OCI-LY7 (cell line): ENCODE measurements at regions not wholly inside any gene's neighbourhood (a gene's known extent, or its start where the extent isn't known, plus 50 kb on each side); places are given as distances from the start of the nearest gene placed in this dataset.

Source experiments
- EZH2phosphoT487 ChIP-seq: fragments of 200-600 bp; sonication (generic); IDR thresholded peaks from 2 replicates; pipeline ENCODE4 v1.6.1; 2018; ENCODE audit warnings: low read depth, borderline replicate concordance, mild to moderate bottlenecking, mixed run types, antibody characterized with exemption, low read length, moderate library complexity, mixed read lengths
- TF ChIP-seq, protein P1 (sequence below): fragments of 200-600 bp; sonication (generic); conservative IDR thresholded peaks from 2 replicates; pipeline ENCODE4 v1.5.1; 2014; ENCODE audit warnings: mild to moderate bottlenecking, antibody characterized with exemption, low read length, moderate library complexity, mixed read lengths

- no peak for TF ChIP-seq EZH2phosphoT487
- TF ChIP-seq, protein P1, sequence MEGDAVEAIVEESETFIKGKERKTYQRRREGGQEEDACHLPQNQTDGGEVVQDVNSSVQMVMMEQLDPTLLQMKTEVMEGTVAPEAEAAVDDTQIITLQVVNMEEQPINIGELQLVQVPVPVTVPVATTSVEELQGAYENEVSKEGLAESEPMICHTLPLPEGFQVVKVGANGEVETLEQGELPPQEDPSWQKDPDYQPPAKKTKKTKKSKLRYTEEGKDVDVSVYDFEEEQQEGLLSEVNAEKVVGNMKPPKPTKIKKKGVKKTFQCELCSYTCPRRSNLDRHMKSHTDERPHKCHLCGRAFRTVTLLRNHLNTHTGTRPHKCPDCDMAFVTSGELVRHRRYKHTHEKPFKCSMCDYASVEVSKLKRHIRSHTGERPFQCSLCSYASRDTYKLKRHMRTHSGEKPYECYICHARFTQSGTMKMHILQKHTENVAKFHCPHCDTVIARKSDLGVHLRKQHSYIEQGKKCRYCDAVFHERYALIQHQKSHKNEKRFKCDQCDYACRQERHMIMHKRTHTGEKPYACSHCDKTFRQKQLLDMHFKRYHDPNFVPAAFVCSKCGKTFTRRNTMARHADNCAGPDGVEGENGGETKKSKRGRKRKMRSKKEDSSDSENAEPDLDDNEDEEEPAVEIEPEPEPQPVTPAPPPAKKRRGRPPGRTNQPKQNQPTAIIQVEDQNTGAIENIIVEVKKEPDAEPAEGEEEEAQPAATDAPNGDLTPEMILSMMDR = no peak
These were observed 114.0 kb downstream of the KCTD12 start for GRCh38 chr13:76772241-76772640.
